ENCODE measurements at regions not wholly inside any gene's neighbourhood (a gene's known extent, or its start where the extent isn't known, plus 50 kb on each side); places are given as distances from the start of the nearest gene placed in this dataset.

DNA sequence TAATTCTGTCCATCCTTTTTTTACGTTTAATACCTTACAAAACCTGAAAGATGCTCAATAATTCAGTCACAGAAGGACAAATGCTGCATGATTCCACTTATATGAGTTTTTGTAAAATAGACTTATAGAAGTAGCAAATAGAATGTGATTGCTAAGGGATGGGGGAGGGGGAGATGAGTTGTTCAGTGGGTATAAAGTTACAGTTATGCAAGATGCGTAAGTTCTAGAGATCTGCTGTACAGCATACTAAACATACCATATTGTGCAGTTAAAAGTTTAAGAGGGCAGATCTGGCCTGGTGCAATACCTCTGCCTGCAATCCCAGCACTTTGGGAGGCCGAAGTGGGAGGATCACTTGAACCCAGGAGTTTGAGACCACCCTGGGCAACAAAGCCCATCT lies 78.8 kb downstream of the TET3 start:
- no peak overlapping the region for H3K27ac ChIP-seq (ENCODE audit: low read length)
- no peak overlapping the region for H3K4me3 ChIP-seq (ENCODE audit: low read length)
- no peaks in the 10 kb centered on the region for H3K4me1 ChIP-seq (ENCODE audit: low read length)
- H3K27me3 ChIP-seq (ENCODE audit: low read depth, low read length) = no peaks in the 10 kb centered on the region
- H4K20me1 ChIP-seq (ENCODE audit: insufficient read depth, low read length) = peaks cover 53% of the 10 kb centered on the region
- no peak overlapping the region for H3K9ac ChIP-seq (ENCODE audit: low read length)
- peaks cover 36% of the 10 kb centered on the region for H3K36me3 ChIP-seq (replicated peaks; ENCODE audit: low read depth, low read length)
- no peak overlapping the region for H2AFZ ChIP-seq (ENCODE audit: low read depth, low read length)
- TF ChIP-seq EZH2phosphoT487 (IDR thresholded peaks at IDR 0.05; ENCODE audit: low read depth) = no peak
- TF ChIP-seq, protein P1, sequence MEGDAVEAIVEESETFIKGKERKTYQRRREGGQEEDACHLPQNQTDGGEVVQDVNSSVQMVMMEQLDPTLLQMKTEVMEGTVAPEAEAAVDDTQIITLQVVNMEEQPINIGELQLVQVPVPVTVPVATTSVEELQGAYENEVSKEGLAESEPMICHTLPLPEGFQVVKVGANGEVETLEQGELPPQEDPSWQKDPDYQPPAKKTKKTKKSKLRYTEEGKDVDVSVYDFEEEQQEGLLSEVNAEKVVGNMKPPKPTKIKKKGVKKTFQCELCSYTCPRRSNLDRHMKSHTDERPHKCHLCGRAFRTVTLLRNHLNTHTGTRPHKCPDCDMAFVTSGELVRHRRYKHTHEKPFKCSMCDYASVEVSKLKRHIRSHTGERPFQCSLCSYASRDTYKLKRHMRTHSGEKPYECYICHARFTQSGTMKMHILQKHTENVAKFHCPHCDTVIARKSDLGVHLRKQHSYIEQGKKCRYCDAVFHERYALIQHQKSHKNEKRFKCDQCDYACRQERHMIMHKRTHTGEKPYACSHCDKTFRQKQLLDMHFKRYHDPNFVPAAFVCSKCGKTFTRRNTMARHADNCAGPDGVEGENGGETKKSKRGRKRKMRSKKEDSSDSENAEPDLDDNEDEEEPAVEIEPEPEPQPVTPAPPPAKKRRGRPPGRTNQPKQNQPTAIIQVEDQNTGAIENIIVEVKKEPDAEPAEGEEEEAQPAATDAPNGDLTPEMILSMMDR (IDR thresholded peaks at IDR 0.05; ENCODE audit: low read depth, low read length) = no peak
- no peak overlapping the region for H3K4me2 ChIP-seq (ENCODE audit: low read length)
- no peaks in the 10 kb centered on the region for H3K9me3 ChIP-seq (ENCODE audit: insufficient read depth, low read length)
- peaks cover 81% of the 10 kb centered on the region for H3K79me2 ChIP-seq (ENCODE audit: low read length)

DNA sequence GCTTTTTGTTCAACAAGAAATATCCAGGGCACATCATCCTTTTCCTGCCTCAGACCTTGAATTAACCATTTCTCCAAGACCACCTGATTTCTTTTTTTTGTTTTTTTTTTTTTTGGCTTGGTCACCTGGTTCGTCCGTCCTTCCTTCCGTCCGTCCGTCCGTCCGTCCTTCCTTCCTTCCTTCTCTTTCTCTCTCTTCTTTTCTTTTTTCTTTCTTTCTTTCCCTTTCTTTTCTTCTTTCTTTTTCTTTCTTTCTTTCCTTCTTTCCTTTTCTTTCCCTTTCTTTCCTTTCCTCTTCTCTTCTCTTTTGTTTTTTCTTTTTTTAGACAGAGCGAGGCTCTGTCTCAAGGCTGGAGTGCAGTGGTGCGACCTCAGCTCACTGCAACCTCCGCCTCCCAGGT lies 80.7 kb downstream of the TET3 start:
- H3K27me3 ChIP-seq (ENCODE audit: low read depth, low read length) = no peaks in the 10 kb centered on the region
- peaks cover 37% of the 10 kb centered on the region for H3K36me3 ChIP-seq (replicated peaks; ENCODE audit: low read depth, low read length)
- no peak for TF ChIP-seq EZH2phosphoT487 (IDR thresholded peaks at IDR 0.05; ENCODE audit: low read depth)
- TF ChIP-seq, protein P1 (IDR thresholded peaks at IDR 0.05; ENCODE audit: low read depth, low read length) = no peak
- H3K4me2 ChIP-seq (ENCODE audit: low read length) = no peak overlapping the region
- H2AFZ ChIP-seq (ENCODE audit: low read depth, low read length) = no peak overlapping the region
- no peak overlapping the region for H3K27ac ChIP-seq (ENCODE audit: low read length)
- H3K9ac ChIP-seq (ENCODE audit: low read length) = no peak overlapping the region
- no peaks in the 10 kb centered on the region for H3K4me1 ChIP-seq (ENCODE audit: low read length)
- H3K4me3 ChIP-seq (ENCODE audit: low read length) = no peak overlapping the region
- H3K9me3 ChIP-seq (ENCODE audit: insufficient read depth, low read length) = no peaks in the 10 kb centered on the region
- H4K20me1 ChIP-seq (ENCODE audit: insufficient read depth, low read length) = peaks cover 58% of the 10 kb centered on the region
- peaks cover 83% of the 10 kb centered on the region for H3K79me2 ChIP-seq (ENCODE audit: low read length)

DNA sequence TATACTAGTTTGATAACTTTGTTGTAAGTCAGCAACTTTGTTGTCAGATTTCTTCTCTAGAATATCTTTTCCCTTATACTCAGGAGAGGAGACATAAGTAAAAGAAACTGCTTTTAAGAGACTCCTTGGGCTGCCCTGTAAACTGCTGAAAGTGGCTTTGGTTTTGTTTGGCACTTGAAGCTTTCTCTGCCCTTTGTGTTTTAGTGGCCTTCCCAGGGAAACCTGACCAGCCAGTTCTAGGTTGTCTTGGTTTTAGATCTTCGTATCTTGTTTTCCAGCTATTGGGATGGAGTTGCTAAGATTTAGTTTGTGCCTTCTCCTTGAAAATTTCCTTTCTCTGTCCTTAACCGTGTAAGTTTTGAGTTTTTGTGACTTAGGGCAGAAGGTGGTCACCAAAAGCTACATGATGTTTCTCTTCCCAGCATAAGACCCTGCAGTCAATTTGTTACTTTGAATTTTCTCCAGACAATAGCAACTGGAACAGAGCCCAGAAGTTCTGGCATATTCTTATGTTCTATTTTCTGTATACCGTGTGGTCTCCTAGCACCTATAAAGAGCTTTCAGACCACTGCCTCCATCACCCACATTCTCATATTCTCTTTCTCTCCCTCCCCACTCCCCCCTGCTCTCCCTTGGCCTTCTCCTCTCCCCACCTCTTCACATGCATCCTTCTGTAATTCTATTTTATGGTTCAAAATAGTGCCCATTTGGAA lies 81.1 kb downstream of the BOLA3 start:
- peaks cover 95% of the 10 kb centered on the region for H3K79me2 ChIP-seq (ENCODE audit: low read length)
- TF ChIP-seq EZH2phosphoT487 (IDR thresholded peaks at IDR 0.05; ENCODE audit: low read depth) = no peak
- TF ChIP-seq, protein P1 (IDR thresholded peaks at IDR 0.05; ENCODE audit: low read depth, low read length) = no peak
- no peaks in the 10 kb centered on the region for H3K27me3 ChIP-seq (ENCODE audit: low read depth, low read length)
- no peak overlapping the region for H3K27ac ChIP-seq (ENCODE audit: low read length)
- H3K9me3 ChIP-seq (ENCODE audit: insufficient read depth, low read length) = no peaks in the 10 kb centered on the region
- H3K4me2 ChIP-seq (ENCODE audit: low read length) = no peak overlapping the region
- no peak overlapping the region for H3K4me3 ChIP-seq (ENCODE audit: low read length)
- peaks cover 39% of the 10 kb centered on the region for H3K36me3 ChIP-seq (replicated peaks; ENCODE audit: low read depth, low read length)
- H2AFZ ChIP-seq (ENCODE audit: low read depth, low read length) = no peak overlapping the region
- peaks cover 69% of the 10 kb centered on the region for H4K20me1 ChIP-seq (ENCODE audit: insufficient read depth, low read length)
- H3K9ac ChIP-seq (ENCODE audit: low read length) = no peak overlapping the region
- no peaks in the 10 kb centered on the region for H3K4me1 ChIP-seq (ENCODE audit: low read length)

DNA sequence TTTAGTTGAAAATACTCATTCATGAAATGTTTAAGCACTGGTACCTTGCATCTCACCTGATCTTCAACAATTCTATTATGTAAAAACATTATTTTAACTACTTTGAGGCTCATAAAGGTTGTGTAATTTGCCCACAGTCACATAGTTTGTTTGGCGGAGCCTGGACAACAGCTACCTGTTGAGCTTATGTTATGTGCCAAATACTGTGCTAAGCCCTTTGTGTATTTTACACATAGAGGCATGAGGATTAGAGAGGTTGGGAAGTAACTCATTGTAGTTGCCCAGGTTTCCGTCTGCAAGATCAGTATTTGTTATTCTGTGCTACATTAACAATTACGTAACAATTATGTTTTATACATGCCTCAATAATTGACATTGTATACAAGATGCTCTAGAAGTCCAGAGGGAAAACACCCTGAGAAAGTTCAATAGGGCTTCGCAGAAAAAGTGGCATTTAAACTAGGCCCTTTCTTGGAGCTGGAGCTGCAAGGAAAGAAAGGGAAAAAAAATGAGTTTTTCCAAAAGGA lies 80.4 kb downstream of the BOLA3 start:
- no peak overlapping the region for H3K9ac ChIP-seq (ENCODE audit: low read length)
- H3K27me3 ChIP-seq (ENCODE audit: low read depth, low read length) = no peaks in the 10 kb centered on the region
- no peaks in the 10 kb centered on the region for H3K4me1 ChIP-seq (ENCODE audit: low read length)
- H3K36me3 ChIP-seq (replicated peaks; ENCODE audit: low read depth, low read length) = peaks cover 40% of the 10 kb centered on the region
- no peak overlapping the region for H3K27ac ChIP-seq (ENCODE audit: low read length)
- no peak overlapping the region for H2AFZ ChIP-seq (ENCODE audit: low read depth, low read length)
- no peak overlapping the region for H3K4me3 ChIP-seq (ENCODE audit: low read length)
- no peaks in the 10 kb centered on the region for H3K9me3 ChIP-seq (ENCODE audit: insufficient read depth, low read length)
- no peak for TF ChIP-seq EZH2phosphoT487 (IDR thresholded peaks at IDR 0.05; ENCODE audit: low read depth)
- TF ChIP-seq, protein P1 (IDR thresholded peaks at IDR 0.05; ENCODE audit: low read depth, low read length) = no peak
- no peak overlapping the region for H3K4me2 ChIP-seq (ENCODE audit: low read length)
- H3K79me2 ChIP-seq (ENCODE audit: low read length) = peaks cover 98% of the 10 kb centered on the region
- H4K20me1 ChIP-seq (ENCODE audit: insufficient read depth, low read length) = peaks cover 74% of the 10 kb centered on the region
